HG03039 (cell line): ENCODE measurements at regions not wholly inside any gene's neighbourhood (a gene's known extent, or its start where the extent isn't known, plus 50 kb on each side); places are given as distances from the start of the nearest gene placed in this dataset.

Experiments used
- ATAC-seq: cut with Tn5 transposase; IDR thresholded peaks from one replicate; pipeline ENCODE4 v1.9.1; 2021; ENCODE audit warnings: mild to moderate bottlenecking, moderate library complexity; ENCODE audit not compliant: unreplicated experiment

DNA sequence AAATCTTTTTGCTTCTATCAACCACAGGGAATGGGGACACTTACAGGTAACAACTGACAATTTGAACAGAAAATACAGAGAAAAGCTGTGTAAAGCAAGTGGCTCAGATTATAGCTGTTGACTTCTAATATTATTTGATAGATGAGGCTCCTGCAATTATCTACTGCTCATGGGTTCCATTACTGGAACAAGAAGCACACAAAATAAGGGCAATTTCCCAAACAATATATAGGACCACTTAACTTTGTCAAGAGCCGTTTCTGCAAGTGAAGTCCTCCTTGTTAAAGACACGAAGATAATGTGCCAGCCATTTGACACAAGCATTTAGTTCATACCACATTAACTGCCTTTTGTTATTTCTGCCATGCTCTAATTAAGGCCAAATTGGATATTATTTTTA lies 315.5 kb upstream of the ARID1B start:
- no peak for ATAC-seq

DNA sequence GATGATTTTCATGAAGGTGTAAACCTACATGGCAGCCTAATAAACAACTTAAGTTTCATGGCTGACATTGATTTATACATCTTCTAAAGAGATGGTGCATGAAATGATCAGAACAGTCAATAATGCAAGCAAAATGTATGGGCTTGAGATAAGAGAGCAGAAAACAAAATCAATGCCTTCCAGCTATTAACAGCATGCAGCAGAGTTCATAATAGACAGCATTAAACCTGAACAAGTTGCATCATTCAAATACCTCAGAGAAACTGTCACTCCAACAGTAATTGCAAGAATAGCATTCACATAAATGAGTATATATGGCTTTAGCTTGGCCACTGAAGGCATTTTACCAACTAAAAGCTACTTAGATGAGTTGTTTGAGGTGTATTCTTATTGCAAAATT lies 319.6 kb upstream of the ARID1B start:
- ATAC-seq: no peak

DNA sequence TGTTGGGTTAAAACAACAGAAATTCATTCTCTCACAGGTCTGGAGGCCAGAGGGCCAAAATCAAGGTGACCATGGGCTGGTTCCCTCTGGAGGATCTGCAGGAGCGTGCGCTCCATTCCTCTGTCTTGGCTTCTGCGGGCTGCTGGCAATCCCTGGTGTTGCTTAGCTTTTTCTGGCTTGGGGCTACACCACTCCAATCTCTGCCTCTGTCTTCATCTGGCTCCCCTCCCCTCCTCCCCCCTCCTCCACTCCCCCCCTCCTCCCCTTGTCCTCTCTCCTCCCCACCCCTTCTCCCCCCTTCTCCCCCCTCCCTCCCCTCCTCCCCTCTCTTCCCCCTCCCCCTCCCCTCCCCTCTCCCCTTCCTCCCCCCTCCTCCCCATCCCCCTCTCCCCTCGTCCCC lies 321.3 kb upstream of the ARID1B start:
- ATAC-seq: no peak

DNA sequence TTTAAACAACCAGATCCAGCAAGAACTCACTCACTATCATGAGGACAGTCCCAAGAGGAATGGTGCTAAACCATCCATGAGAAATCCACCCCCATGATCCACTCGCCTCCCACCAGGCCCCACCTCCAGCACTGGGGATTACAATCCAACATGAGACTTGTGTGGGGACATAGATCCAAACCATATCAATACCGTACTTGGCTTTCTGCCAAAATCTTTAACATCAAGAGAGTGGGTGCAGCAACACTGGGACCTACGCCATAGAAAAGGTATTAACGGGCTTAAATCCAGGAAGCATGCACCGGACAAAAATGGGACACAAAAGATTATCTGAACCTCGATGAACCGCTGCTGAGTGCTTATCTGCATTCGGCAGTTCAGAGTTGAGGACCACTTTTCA lies 322.3 kb upstream of the ARID1B start:
- no peak for ATAC-seq

DNA sequence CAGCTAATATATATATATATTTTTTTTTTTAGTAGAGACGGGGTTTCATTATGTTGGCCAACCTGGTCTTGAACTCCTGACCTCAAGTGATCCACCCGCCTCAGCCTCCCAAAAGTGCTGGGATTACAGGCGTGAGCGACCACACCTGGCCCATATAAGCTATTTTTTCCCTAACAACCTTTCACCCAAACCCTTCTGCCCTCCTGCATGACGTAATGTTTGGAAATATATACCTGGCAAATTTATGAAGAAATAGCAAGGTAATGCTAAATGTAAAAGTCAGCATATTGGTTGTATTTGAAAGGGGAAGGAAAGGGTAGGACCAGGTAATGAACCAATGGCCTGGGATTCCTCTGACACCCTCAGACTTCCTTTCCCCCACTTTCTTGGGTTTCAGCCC lies 325.5 kb upstream of the ARID1B start:
- no peak for ATAC-seq

DNA sequence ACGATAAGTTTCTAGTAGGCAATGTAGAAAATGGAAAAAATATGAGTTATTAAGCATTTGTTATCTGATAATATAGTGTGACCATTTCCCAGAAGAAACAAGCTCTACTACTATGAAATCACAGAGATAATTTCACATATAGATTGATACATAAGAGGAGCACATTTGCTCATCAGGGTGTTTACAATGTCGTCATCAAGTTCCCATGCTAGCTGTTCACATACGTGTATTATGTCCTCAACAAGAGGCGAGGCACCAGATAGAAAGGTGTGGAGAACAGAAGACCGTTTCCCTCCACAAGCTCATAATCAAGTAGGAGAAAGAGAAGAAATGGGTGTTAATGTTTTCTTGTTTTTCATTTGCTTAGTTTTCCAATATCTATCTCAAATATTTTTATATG lies 326.1 kb upstream of the ARID1B start:
- ATAC-seq: no peak

DNA sequence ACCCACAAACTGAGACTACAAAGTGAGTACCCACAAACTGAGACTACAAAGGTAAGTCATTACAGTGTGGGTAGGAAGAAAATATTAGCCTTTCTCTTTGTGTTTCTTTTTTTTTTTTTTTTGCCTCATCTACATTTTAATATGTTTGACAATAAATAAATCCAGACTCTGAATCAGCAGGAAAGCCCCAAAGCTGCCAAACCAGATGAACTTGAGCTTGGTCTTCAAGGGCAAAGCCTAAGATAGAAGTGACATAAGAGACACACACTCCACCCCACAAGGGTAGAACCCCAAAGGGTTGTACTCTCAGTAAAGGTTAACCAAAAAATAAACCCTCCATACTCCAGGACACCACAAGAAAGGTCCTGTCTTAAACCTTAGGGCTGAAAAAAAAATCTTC lies 326.8 kb upstream of the ARID1B start:
- ATAC-seq: no peak

DNA sequence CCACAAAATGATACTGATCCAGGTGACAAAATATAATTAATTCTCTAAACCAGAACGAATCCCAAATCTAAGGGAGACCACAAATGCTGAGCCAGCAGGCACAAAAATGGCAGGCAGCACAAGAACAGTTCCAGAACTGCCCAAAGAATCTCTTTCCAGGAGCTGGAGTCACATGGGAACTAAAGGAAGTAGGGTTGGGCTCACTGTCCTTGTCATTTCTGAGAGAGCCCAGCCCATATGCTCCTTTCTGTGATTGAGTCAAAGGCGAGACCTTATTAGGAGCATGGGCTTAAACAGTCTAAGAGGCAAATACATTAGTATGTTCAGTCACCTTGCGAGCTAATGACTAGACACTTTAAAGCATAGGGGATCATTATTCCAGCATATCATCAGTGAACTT lies 327.6 kb upstream of the ARID1B start:
- ATAC-seq: no peak

DNA sequence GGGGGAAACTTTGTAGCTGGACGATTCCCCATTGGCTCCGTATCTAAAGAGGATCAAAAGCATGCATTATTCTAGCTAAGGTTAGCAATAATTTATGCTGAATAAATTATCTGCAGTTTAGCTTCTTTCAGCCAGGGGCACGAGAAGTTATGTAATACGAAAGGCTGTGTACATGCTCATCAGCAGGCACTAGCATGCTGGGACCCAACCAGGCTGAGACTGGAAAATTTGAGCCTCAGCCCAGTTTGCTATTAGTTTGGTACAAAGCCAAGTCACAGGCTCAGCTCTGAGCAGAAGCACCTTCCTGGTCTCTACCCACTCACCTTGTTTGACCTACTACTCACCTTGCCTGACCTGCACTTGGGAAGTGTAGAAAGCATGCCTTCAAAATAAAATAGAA lies 328.1 kb upstream of the ARID1B start:
- no peak for ATAC-seq

DNA sequence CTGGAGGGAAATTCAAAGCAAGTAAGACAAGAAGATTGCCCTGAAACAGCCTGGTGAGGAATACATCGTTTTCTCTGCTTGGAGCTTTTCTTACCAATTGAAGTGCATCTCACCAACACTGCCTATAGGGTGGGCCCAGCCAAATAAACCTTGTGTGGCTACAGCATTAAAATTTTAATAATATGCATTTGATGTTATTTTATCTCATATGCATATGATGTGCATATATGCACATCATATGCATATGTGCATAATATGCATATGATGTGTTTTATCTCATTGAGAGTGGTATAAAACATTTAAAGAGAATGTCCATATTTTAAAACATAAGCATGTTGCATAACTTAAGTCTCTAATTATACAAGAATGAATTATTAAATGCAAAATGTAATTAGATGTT lies 328.6 kb upstream of the ARID1B start:
- ATAC-seq: no peak

DNA sequence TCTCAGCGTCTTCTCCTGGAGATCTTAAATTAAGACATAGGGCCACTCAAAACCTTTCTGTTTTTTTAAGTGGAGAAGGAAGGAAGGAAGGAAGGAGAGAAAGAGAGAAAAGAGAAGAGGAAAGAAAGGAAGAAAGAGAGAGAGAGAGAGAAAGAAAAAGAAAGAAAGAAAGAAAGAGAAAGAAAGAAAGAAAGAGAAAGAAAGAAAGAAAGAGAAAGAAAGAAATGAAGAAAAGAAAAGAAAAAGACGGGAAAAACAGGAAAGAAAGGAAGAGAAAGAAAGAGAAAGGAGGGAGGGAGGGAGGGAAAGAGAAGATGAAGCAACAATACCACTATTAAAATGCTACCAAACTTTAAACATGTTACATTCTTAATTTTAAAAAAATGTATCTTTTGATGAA lies 336.5 kb upstream of the ARID1B start:
- no peak for ATAC-seq

DNA sequence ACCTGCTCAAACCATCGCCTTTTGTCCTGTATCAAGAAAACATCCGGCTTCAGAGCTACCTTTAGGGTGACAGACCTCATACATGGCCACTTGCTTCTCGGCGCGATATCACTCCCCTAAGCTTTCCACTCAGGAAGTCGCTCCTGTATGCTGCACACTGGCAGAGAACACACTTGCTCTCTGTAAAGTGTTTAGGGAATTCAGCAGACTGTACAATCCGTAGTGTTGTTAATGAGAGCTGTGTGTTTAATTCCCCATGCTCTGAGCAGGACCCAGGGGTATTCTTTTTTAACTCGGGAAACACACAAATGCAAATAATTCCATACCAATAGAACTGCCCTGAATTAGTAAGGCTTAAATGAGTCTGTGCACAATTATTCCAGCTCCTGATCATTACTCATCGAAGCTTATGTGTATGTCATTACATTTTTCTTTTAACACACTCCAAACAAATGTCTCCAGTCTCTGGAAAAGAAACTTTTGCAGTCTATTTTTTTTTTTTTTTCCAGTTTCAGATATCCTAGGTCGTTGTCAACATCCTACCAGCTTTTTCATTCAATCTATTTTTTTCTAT lies 338.7 kb upstream of the ARID1B start:
- ATAC-seq: no peak

DNA sequence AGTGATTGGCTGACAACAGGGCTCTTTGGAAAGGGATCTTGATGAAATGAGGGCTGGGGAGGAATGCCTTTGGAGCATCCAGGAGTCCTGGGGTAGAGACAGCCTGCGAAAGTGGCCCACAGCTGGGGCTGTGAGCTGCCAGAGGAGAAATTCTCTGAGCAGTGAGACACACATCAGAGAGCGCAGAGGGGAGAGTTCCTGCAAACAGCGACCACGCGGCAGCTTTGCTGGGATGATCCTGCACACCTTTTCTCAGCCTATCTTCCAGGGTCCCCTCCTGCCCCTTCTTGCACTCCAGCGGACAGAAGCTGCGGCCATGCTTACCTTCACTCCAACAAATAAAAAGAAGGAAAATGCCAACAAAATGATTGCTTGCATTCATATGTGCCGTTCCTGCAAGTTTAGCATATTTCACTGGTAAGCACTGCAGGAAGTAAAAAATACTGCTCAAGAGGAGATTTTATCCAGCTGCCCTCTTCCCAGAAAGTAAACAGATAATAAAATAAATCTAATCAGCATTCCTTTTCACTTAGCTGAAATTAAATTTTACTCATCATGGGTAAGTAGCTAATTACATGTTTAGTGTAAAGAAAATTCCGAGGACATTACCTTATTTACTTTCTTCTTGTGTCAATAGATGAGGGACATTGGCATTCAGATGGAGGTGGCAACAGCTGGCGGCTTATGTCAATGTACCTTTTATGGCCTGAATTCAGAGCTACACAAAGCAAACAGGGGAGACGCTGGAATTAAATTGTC lies 339.9 kb upstream of the ARID1B start:
- no peak for ATAC-seq

DNA sequence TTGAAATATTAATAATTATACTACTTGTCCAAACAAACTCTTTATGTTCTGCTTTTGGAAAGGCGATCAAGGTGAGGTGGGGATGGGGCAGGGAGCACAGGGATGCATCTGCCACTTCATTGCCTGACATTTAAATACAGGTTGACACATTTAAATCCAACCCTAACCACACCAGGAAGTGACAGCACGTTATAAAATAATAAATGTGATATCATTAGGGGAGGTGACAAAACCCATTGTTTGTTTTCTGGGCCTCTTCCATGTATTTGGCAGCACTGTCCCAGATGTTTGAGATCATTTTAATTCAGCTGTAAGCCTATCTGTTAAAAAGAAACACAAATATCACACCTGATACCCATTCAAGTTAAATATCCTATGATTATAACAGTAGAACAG lies 342.4 kb upstream of the ARID1B start:
- no peak for ATAC-seq

DNA sequence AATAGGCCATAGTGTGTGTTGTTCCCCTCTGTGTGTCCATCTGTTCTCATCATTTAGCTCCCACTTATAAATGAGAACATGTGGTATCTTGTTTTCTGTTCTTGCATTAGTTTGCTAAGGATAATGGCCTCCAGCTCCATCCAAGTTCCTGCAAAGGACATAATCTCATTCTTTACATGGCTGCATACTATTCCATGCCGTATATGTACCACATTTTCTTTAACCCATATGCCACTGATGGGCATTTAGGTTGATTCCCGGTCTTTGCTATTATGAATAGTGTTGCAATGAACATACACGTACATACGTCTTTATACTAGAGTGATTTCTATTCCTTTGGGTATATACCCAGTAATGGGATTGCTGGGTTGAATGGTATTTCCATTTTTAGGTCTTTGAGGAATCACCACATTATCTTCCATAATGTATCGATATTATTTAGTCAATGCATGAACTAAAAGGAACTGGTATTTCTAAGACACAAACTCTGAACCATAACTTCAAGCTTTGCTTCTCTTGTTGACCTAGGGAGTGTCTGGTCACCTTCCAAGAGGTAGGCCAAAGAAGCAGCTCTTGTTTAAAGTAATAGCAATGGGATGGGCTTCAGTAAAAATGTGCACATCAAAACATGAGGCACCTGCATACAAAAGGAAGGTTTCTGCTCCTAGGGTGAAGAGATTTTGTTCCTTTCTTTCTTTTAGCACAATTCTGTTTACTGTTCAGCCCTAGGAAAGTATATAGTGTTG lies 343.0 kb upstream of the ARID1B start:
- no peak for ATAC-seq

DNA sequence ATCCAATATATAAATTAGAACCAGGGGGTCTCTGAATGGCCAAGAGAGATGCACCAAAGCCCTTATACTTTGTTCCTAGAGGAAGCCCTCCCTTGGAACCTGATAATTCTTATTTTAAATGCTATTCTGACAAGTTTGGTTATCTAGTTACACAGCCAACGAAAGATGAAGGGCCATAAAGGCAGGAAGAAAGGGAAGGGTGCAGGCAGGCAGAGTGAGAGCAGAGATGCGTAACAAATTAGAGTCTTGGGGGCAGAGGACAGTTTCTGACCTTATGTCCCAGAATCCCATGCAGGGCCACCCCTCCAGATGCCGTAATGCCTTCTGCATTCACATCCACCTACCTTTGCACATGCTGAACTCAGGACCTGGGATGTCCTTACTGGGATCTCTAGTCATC lies 344.6 kb upstream of the ARID1B start:
- ATAC-seq: no peak

DNA sequence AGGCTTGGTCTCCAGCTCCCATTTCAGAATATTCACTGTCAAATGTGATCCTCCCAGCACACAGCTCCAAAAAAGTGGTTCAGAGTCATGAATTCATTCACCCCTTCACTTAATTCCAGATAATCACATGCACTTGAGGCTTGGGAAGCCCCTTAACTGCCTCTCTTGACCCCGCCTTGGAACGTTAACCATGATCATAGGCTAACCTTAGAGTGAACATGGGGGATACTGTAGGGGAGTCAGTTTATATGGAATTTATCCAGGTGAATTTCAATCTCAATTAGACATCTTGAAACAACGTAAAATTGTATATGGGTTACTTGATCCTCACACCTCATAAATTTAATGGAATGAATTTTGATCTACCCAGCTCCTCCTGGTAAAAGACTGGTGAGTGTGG lies 346.8 kb upstream of the ARID1B start:
- no peak for ATAC-seq

DNA sequence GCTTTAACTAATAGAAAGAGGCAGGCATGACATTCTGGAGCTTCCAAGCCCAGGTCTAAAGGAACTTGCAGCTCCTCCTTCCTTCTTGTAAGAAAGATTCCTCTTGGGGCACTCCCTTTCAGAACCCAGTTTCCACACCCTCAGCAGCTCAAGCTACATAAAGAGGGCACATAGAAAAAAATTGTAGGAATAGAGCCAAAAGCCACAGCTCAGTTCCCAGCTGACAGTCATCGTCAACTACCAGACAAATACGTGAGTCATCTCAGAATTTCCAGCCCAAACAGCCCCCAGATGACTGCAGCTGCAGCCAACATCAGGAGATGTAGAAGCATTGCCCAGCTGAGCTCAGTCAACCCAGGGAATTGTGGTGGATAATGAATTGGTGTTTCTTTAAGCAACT lies 349.8 kb upstream of the ARID1B start:
- no peak for ATAC-seq

DNA sequence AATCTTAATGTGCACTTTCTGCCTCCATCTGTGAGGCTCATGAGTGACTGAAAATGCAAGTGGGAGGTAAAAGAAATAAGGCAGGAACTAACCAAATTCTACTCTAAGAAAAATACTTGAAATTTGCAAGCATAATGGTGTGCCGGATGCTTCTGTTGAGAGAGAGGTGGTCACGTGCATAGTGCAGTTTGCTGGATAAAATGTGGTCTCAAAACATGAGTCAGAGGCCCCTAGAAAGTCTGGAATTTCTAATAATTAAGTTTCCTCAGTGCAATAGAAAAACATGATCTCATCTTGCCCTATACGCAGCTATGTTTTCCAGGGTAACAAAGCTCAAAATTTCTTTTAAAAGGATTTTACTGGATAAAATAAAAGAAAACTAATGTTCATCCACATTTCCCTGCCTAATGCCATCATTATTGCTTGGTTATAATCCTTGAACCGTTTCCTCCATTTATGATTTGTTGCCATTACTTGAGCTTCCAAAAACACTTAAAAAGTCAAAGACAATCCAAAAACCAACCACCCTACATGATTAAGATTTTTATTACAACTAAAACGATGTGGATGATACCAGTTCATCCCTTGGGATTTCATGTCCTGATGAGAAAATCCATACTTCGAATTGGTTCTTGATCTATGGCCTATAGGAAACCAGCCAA lies 351.7 kb upstream of the ARID1B start:
- no peak for ATAC-seq

DNA sequence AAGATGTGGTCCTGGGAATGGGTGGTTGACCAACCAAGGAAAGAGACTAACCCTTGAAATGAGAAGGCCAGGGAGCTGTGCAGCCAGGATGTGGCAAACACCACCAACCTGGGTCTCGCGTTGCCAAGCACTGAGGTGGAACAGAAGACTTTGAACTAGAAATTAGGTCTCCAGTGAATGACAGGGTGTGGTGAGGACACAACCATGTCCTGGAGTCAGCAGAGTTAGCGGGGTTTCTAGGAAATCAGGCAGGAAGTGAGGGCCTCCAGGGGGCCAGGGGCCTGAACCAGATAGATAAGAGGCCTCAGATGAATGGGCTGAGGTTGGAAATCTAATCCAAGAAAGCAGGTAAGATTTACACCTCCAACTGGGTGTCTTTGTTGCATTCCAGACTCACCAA lies 353.3 kb upstream of the ARID1B start:
- ATAC-seq: no peak

DNA sequence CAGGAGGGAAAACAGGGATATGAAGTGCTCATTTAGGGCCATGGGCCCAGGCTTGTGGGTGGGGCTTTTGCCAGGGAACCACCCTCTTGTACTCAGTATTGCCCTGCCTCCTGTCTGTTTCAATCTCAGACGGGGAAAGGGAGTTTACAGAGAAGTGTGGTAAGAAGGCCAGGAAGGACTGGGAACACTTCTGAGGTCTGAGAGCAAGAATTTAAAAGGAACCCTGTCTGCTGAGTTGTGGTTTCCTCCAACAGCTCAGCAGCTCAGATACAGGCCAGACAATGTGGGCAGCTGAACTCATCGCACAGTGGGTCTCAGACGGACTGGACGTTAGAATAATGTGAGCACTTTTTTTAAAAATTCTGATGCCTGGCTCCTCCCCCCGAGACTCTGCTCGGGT lies 354.1 kb upstream of the ARID1B start:
- no peak for ATAC-seq

DNA sequence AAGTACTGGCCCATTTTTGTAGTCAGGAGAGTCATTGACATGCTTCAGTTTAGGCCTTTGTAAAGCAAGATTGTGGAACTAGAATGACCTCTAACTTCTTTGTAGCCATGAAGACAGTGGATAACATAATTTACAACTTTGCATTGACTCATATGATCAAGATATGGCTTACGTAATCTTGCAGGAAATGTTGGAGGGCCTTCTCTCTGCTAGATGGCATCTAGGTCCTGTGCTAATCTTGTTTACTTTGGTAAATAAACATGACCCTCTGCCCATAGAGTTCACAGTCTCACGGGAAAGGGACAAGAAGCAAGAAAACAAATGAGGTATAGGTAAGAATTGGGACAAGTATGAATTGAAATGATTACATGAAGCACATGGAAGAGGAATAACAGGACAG lies 355.2 kb upstream of the ARID1B start:
- no peak for ATAC-seq
